A549 (cell line): ENCODE measurements at regions not wholly inside any gene's neighbourhood (a gene's known extent, or its start where the extent isn't known, plus 50 kb on each side); places are given as distances from the start of the nearest gene placed in this dataset.
A peak's percentile ranks its signal among the peaks of the same experiment; 100 is the strongest.

ENCODE experiments used
- ATAC-seq, 2 experiments: fragments of 200-7000 bp in 1 of 2; fragments of >200 bp in 1 of 2; cut with Nextera tagmentation in 1 of 2; cut with Tn5 transposase in 1 of 2; 3 replicates each; pipeline versions ENCODE4 v1.8.0 to v1.9.1; 2018 to 2020; ENCODE audit warnings: mild to moderate bottlenecking in 1 of 2, moderate library complexity in 1 of 2
- CTCF ChIA-PET: fragments of 300-600 bp; sonication (Branson Sonifier 250); formaldehyde crosslinking; extraction: SDS; loops from one replicate; lab custom pipeline; 2021; ENCODE audit warnings: antibody characterized with exemption, inconsistent platforms; lab: Yijun Ruan, JAX
- POLR2A ChIA-PET: fragments of 350-600 bp; formaldehyde crosslinking; extraction: SDS; loops from one replicate; lab custom pipeline; 2021; ENCODE audit warnings: antibody characterized with exemption, inconsistent platforms; lab: Yijun Ruan, JAX
- DNase-seq, 2 experiments: peaks; one replicate each; pipeline versions ENCODE4 v3.0.0 to v3.0.0-alpha.2; 2011 to 2016; ENCODE audit warnings: low read depth in 1 of 2, low spot score in 1 of 2
- FAIRE-seq: peaks from 2 replicates; lab custom pipeline; 2011; peaks lifted over from hg19 to GRCh38; lab: Jason Lieb, UNC
- H3K27ac ChIP-seq, 2 experiments: fragments of >200 bp; sonication (Bioruptor Twin); formaldehyde crosslinking; 3 replicates each; pipeline ENCODE4 v1.5.1; 2016 to 2017
- H3K4me1 ChIP-seq: fragments of >200 bp; sonication (Bioruptor Twin); formaldehyde crosslinking; 3 replicates; pipeline ENCODE4 v1.6.1; 2016
- H3K4me2 ChIP-seq: fragments of >200 bp; sonication (Bioruptor Twin); formaldehyde crosslinking; 3 replicates; pipeline ENCODE4 v1.6.1; 2016
- H3K4me3 ChIP-seq: fragments of >200 bp; sonication (Bioruptor Twin); formaldehyde crosslinking; 3 replicates; pipeline ENCODE4 v1.5.1; 2016
- H3K9me3 ChIP-seq: fragments of >200 bp; sonication (Bioruptor Twin); formaldehyde crosslinking; 3 replicates; pipeline ENCODE4 v1.6.1; 2016
- CBX8 ChIP-seq: fragments of 200-600 bp; sonication (generic); IDR thresholded peaks from 2 replicates; pipeline ENCODE4 v1.6.1; 2016
- EHF ChIP-seq: fragments of 250-450 bp; sonication (Bioruptor Pico); IDR thresholded peaks from 2 replicates; pipeline ENCODE4 v1.5.0; 2020; ENCODE audit warnings: mild to moderate bottlenecking
- EHMT2 ChIP-seq: fragments of 200-600 bp; sonication (generic); IDR thresholded peaks from 2 replicates; pipeline ENCODE4 v1.6.1; 2016; ENCODE audit warnings: antibody characterized with exemption, low read depth, mild to moderate bottlenecking, moderate library complexity
- ESRRA ChIP-seq: fragments of 150-350 bp; IDR thresholded peaks from 2 replicates; pipeline ENCODE4 v1.6.1; 2014; ENCODE audit warnings: mild to moderate bottlenecking, low read length, borderline replicate concordance
- FOSL2 ChIP-seq, 2 experiments: fragments of 450-650 bp in 1 of 2; fragments of >200 bp in 1 of 2; sonication (Bioruptor Twin) in 1 of 2; formaldehyde crosslinking; IDR thresholded peaks; 2 replicates each; pipeline versions ENCODE4 v1.5.0 to v1.6.1; 2016 to 2020; ENCODE audit warnings: mild to moderate bottlenecking in 1 of 2, moderate library complexity in 1 of 2
- GATA3 ChIP-seq: IDR thresholded peaks from 2 replicates; pipeline ENCODE4 v1.6.1; 2012; ENCODE audit warnings: borderline replicate concordance
- HOXB13 ChIP-seq: fragments of 250-450 bp; sonication (Bioruptor Pico); IDR thresholded peaks from 2 replicates; pipeline ENCODE4 v1.5.0; 2020; ENCODE audit warnings: low read depth, mild to moderate bottlenecking, moderate library complexity
- HOXB5 ChIP-seq: fragments of 250-450 bp; sonication (Bioruptor Pico); IDR thresholded peaks from 2 replicates; pipeline ENCODE4 v1.5.0; 2020; ENCODE audit warnings: mild to moderate bottlenecking, moderate library complexity
- JUN ChIP-seq, 2 experiments: fragments of >200 bp; sonication (Bioruptor Twin); formaldehyde crosslinking; IDR thresholded peaks; 2 replicates in 1 of 2; 3 replicates in 1 of 2; pipeline ENCODE4 v1.6.1; 2016 to 2017
- JUNB ChIP-seq: fragments of >200 bp; sonication (Bioruptor Twin); formaldehyde crosslinking; IDR thresholded peaks from 2 replicates; pipeline ENCODE4 v1.6.1; 2016
- KDM5A ChIP-seq: fragments of 200-600 bp; sonication (generic); IDR thresholded peaks from 2 replicates; pipeline ENCODE4 v1.6.1; 2016; ENCODE audit warnings: antibody characterized with exemption, mild to moderate bottlenecking
- MAFK ChIP-seq: fragments of 450-650 bp; IDR thresholded peaks from 2 replicates; pipeline ENCODE4 v1.6.1; 2014; ENCODE audit not compliant: partially characterized antibody
- MAZ ChIP-seq: fragments of 150-350 bp; IDR thresholded peaks from 2 replicates; pipeline ENCODE4 v1.6.1; 2014; ENCODE audit warnings: antibody characterized with exemption, low read depth, low read length, borderline replicate concordance
- NFE2L2 ChIP-seq: fragments of 150-350 bp; conservative IDR thresholded peaks from 2 replicates; pipeline ENCODE4 v1.6.1; 2014; ENCODE audit warnings: low read length
- NR3C1 ChIP-seq: fragments of >200 bp; sonication (Bioruptor Twin); formaldehyde crosslinking; IDR thresholded peaks from 3 replicates; pipeline ENCODE4 v1.6.1; 2017
- RAD21 ChIP-seq, 2 experiments: fragments of >200 bp in 1 of 2; sonication (Bioruptor Twin) in 1 of 2; formaldehyde crosslinking in 1 of 2; IDR thresholded peaks in 1 of 2; conservative IDR thresholded peaks in 1 of 2; 2 replicates in 1 of 2; 3 replicates in 1 of 2; pipeline ENCODE4 v1.6.1; 2012 to 2018; ENCODE audit warnings: inconsistent platforms in 1 of 2
- RARB ChIP-seq: fragments of 250-450 bp; sonication (Bioruptor Pico); IDR thresholded peaks from 2 replicates; pipeline ENCODE4 v1.8.0; 2021; ENCODE audit warnings: mild to moderate bottlenecking, moderate library complexity
- SREBF2 ChIP-seq: fragments of 450-650 bp; IDR thresholded peaks from 2 replicates; pipeline ENCODE4 v1.6.1; 2014; ENCODE audit warnings: mild to moderate bottlenecking, moderate library complexity
- TFCP2L1 ChIP-seq: fragments of 250-450 bp; sonication (Bioruptor Pico); IDR thresholded peaks from 2 replicates; pipeline ENCODE4 v1.5.0; 2021; ENCODE audit warnings: mild to moderate bottlenecking
- TP53 ChIP-seq: fragments of 250-450 bp; sonication (Bioruptor Pico); IDR thresholded peaks from 2 replicates; pipeline ENCODE4 v1.5.0; 2021; ENCODE audit warnings: mild to moderate bottlenecking, moderate library complexity
- ZC3H11A ChIP-seq: fragments of 450-650 bp; IDR thresholded peaks from 2 replicates; pipeline ENCODE4 v1.6.1; 2014; ENCODE audit warnings: antibody characterized with exemption, mild to moderate bottlenecking
- ZFP36 ChIP-seq: fragments of 450-650 bp; IDR thresholded peaks from 2 replicates; pipeline ENCODE4 v1.6.1; 2014; ENCODE audit warnings: borderline replicate concordance; ENCODE audit not compliant: partially characterized antibody
- WGBS: methylation state at CpG from one replicate; pipeline ENCODE4 v1.1.6; 2017; ENCODE audit errors: missing lambda C conversion rate; 5-methylcytosine and 5-hydroxymethylcytosine counted together
- TF ChIP-seq, protein P1 (sequence below): fragments of 450-650 bp; IDR thresholded peaks from 2 replicates; pipeline ENCODE4 v1.6.1; 2014; ENCODE audit warnings: antibody characterized with exemption
- TF ChIP-seq, protein P2 (sequence below): IDR thresholded peaks from 2 replicates; pipeline ENCODE4 v1.6.1; 2012
- TF ChIP-seq, protein P3 (sequence below): fragments of 200-600 bp; sonication (generic); IDR thresholded peaks from 2 replicates; pipeline ENCODE4 v1.6.1; 2016; ENCODE audit warnings: antibody characterized with exemption, mild to moderate bottlenecking, moderate library complexity
- TF ChIP-seq, protein P4 (sequence below): fragments of 250-450 bp; sonication (Bioruptor Pico); IDR thresholded peaks from 2 replicates; pipeline ENCODE4 v1.5.0; 2020; ENCODE audit warnings: low read depth, mild to moderate bottlenecking, moderate library complexity
- TF ChIP-seq, protein P5 (sequence below): IDR thresholded peaks from 2 replicates; pipeline ENCODE4 v1.6.1; 2012; ENCODE audit warnings: low read depth, borderline replicate concordance
- TF ChIP-seq, protein P6 (sequence below): fragments of >200 bp; sonication (Bioruptor Twin); formaldehyde crosslinking; IDR thresholded peaks from 3 replicates; pipeline ENCODE4 v1.5.1; 2016

DNA sequence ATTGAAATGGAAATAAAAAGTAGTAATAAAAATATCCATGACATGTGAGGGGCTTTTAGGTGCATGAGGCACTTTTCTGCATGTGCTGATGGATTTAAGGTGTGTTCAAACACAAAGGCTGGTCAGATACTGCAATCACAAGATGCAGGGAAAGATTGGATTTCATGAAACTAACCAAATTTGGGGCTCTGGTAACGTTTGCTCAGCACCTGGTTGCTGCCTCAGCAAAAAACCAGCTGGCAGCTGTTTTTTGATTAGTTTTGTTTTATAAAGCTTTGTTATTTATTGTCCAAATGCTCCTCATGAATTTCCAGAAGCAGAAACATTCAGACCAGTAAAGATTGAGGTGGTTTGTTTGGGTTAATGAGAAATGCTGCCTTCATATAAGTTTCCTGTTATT, 195.7 kb upstream of the NRG3 start:
- Histone ChIP-seq H3K27ac (no peak overlapping the region), H3K4me2 (no peak overlapping the region)
- no peak for TF ChIP-seq EHF (CRISPR knock-in tag)
- TF ChIP-seq MAFK = peak; percentile 28
- no peak for TF ChIP-seq SREBF2
- TF ChIP-seq, protein P1, sequence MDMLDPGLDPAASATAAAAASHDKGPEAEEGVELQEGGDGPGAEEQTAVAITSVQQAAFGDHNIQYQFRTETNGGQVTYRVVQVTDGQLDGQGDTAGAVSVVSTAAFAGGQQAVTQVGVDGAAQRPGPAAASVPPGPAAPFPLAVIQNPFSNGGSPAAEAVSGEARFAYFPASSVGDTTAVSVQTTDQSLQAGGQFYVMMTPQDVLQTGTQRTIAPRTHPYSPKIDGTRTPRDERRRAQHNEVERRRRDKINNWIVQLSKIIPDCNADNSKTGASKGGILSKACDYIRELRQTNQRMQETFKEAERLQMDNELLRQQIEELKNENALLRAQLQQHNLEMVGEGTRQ = no peak
- TF ChIP-seq, all 56 proteins: peak for 1
- no peak for ATAC-seq
- no peak for FAIRE-seq
- no peak for DNase-seq
- ChIA-PET POLR2A (no interaction called here), CTCF (no interaction called here)
- Histone ChIP-seq H3K4me1 (no peaks in the 10 kb centered on the region), H3K9me3 (no peaks in the 10 kb centered on the region), H3K4me3 (no peak overlapping the region)
- WGBS = 3% methylated on average over 1 of the region's 1 CpG

DNA sequence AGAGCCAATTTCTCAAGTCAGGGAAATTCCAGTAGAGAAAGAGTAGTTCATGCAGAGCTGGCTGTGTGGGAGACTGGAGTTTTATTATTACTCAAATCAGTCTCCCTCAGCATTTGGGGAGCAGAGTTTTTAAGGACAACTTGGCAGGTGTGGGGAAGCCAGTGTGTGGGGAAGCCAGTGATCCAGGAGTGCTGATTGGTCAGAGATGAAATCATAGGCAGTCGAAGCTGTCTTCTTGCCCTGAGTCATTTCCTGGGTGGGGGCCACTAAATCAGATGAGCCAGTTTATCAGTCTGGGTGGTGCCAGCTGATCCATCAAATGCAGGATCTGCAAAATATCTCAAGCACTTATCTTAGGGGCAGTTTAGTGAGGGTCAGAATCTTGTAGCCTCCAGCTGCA, 194.6 kb upstream of the NRG3 start:
- TF ChIP-seq JUN (IDR thresholded peaks at IDR 0.05) = no peak
- TF ChIP-seq KDM5A = no peak
- TF ChIP-seq TFCP2L1 (CRISPR knock-in tag) = no peak
- no peak for TF ChIP-seq ESRRA
- TF ChIP-seq ZC3H11A = no peak
- TF ChIP-seq CBX8 = no peak
- TF ChIP-seq JUNB = no peak
- no peak for TF ChIP-seq EHMT2
- no peak for TF ChIP-seq TP53 (CRISPR knock-in tag)
- TF ChIP-seq NFE2L2 = no peak
- TF ChIP-seq, protein P2, sequence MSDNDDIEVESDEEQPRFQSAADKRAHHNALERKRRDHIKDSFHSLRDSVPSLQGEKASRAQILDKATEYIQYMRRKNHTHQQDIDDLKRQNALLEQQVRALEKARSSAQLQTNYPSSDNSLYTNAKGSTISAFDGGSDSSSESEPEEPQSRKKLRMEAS = no peak
- TF ChIP-seq MAZ = no peak
- TF ChIP-seq HOXB5 (CRISPR knock-in tag) = no peak
- no peak for TF ChIP-seq RARB (CRISPR knock-in tag)
- no peak for TF ChIP-seq GATA3
- TF ChIP-seq, protein P3, sequence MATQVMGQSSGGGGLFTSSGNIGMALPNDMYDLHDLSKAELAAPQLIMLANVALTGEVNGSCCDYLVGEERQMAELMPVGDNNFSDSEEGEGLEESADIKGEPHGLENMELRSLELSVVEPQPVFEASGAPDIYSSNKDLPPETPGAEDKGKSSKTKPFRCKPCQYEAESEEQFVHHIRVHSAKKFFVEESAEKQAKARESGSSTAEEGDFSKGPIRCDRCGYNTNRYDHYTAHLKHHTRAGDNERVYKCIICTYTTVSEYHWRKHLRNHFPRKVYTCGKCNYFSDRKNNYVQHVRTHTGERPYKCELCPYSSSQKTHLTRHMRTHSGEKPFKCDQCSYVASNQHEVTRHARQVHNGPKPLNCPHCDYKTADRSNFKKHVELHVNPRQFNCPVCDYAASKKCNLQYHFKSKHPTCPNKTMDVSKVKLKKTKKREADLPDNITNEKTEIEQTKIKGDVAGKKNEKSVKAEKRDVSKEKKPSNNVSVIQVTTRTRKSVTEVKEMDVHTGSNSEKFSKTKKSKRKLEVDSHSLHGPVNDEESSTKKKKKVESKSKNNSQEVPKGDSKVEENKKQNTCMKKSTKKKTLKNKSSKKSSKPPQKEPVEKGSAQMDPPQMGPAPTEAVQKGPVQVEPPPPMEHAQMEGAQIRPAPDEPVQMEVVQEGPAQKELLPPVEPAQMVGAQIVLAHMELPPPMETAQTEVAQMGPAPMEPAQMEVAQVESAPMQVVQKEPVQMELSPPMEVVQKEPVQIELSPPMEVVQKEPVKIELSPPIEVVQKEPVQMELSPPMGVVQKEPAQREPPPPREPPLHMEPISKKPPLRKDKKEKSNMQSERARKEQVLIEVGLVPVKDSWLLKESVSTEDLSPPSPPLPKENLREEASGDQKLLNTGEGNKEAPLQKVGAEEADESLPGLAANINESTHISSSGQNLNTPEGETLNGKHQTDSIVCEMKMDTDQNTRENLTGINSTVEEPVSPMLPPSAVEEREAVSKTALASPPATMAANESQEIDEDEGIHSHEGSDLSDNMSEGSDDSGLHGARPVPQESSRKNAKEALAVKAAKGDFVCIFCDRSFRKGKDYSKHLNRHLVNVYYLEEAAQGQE = no peak

DNA sequence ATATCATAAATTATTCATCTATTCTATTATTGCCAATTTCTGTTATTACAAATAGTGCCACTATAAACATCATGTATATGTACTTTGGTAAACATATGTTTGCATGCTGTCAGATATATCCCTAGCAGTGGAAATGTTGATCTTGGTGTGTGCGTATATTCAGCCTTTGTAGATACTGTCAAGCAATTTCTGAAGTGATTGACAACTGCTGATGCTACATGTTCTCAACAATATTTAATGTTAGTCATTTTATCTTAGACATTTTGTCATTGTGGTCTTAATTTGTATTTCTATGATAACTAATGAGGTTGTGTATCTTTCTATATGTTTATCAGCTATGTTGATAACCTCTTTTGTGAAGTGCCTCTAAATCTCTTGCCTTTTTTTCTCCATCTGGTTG, 186.5 kb upstream of the NRG3 start:
- FAIRE-seq (no peak), DNase-seq (no peak), ATAC-seq (no peak)
- H3K4me3 ChIP-seq = no peak overlapping the region
- POLR2A ChIA-PET = no interaction called here
- CTCF ChIA-PET = no interaction called here
- peaks cover 3% of the 10 kb centered on the region; the same call in 2 of the 3 replicates for H3K9me3 ChIP-seq
- WGBS = 88% methylated on average over 1 of the region's 1 CpG
- no peak overlapping the region for H3K27ac ChIP-seq
- no peak overlapping the region for H3K4me2 ChIP-seq
- no peaks in the 10 kb centered on the region for H3K4me1 ChIP-seq
- TF ChIP-seq ESRRA (no peak), NR3C1 (no peak), FOSL2 (IDR thresholded peaks at IDR 0.05) (no peak), FOSL2 (CRISPR knock-in tag; IDR thresholded peaks at IDR 0.05) (no peak), ZFP36 (no peak), HOXB13 (CRISPR knock-in tag) (no peak), RAD21 (conservative IDR thresholded peaks at IDR 0.05 in 1 of 2, IDR thresholded peaks at IDR 0.05 in 1 of 2) (no peak), RARB (CRISPR knock-in tag) (no peak), JUNB (no peak)
- TF ChIP-seq, protein P4, sequence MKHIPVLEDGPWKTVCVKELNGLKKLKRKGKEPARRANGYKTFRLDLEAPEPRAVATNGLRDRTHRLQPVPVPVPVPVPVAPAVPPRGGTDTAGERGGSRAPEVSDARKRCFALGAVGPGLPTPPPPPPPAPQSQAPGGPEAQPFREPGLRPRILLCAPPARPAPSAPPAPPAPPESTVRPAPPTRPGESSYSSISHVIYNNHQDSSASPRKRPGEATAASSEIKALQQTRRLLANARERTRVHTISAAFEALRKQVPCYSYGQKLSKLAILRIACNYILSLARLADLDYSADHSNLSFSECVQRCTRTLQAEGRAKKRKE (CRISPR knock-in tag) = no peak
- TF ChIP-seq, protein P5, sequence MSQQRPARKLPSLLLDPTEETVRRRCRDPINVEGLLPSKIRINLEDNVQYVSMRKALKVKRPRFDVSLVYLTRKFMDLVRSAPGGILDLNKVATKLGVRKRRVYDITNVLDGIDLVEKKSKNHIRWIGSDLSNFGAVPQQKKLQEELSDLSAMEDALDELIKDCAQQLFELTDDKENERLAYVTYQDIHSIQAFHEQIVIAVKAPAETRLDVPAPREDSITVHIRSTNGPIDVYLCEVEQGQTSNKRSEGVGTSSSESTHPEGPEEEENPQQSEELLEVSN = no peak
- TF ChIP-seq, protein P6, sequence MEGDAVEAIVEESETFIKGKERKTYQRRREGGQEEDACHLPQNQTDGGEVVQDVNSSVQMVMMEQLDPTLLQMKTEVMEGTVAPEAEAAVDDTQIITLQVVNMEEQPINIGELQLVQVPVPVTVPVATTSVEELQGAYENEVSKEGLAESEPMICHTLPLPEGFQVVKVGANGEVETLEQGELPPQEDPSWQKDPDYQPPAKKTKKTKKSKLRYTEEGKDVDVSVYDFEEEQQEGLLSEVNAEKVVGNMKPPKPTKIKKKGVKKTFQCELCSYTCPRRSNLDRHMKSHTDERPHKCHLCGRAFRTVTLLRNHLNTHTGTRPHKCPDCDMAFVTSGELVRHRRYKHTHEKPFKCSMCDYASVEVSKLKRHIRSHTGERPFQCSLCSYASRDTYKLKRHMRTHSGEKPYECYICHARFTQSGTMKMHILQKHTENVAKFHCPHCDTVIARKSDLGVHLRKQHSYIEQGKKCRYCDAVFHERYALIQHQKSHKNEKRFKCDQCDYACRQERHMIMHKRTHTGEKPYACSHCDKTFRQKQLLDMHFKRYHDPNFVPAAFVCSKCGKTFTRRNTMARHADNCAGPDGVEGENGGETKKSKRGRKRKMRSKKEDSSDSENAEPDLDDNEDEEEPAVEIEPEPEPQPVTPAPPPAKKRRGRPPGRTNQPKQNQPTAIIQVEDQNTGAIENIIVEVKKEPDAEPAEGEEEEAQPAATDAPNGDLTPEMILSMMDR = no peak

More for the DNA sequence above, 194.6 kb upstream of the NRG3 start:
- ATAC-seq (no peak), DNase-seq (no peak), FAIRE-seq (no peak)
- no peak overlapping the region for H3K27ac ChIP-seq
- no peaks in the 10 kb centered on the region for H3K4me1 ChIP-seq
- H3K4me2 ChIP-seq = no peak overlapping the region
- WGBS = 0% methylated on average over 1 of the region's 1 CpG
- H3K9me3 ChIP-seq = no peaks in the 10 kb centered on the region
- ChIA-PET CTCF (no interaction called here), POLR2A (no interaction called here)
- no peak overlapping the region for H3K4me3 ChIP-seq
